ENCODE measurements at regions not wholly inside any gene's neighbourhood (a gene's known extent, or its start where the extent isn't known, plus 50 kb on each side); places are given as distances from the start of the nearest gene placed in this dataset.
"Not testable (repeated sequence)": the region's sequence is repeated elsewhere in the genome, so short reads cannot be mapped to it uniquely, and the experiment has no call there.

DNA sequence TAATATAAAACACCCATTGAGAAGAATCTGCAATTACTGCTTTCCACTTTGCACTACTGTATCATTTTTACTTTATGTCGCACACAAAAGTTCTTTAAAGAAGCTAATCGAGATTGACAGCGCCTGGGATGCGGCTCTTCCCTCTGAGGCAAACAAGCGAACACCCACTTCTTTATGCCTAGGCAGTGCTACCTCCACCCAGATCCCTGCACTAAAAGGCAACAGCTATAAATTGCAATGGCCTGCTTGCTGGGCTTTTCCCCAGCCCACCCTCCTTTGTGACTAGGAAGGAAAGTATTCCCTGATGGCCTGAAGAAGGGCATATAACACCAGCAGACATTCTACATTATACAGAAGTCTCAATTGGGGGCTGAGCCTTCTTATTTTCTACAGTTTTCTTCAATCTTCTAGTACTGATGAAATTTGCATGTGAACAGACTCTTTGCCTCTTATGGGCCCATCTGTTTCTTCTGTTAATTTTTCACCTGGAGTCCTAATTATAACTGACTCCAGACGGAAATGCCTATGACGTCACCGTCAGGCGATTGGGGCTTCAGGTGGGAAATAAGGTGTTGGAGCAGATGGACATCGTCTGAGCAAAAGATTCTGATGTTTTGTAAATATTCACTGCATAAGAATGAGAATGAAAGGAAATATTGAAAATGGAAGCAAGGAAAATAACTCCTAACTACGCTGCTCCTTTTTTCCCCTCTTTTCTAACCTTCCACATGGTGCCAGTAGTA lies 138.9 kb upstream of the DCC start:
- DNase-seq = no peak

- no peak for DNase-seq
Measured at GRCh38 chr18:52208646-52209045, 131.4 kb upstream of the DCC start.

GRCh38 chr18:52216109-52216508 lies 123.9 kb upstream of the DCC start:
- no peak for DNase-seq

- DNase-seq = no peak
Measured at GRCh38 chr18:52216666-52217065, 123.3 kb upstream of the DCC start.

DNA sequence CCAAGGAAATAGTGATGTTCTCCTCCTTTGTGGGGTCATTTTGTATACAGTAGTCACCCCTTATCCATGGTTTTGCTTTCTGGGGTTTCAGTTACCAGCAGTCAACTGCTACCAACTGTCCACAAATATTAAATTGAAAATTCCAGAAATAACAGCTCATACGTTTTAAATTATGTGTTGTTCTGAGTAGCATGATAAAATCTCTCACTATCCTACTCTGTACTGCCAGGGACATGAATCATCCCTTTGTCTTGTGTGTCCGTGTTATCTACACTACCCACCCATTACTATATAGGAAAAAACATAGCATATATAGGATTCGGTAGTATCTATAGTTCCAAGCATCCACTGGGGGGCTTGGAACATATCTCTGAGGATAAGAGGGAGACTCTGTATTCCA lies 120.9 kb upstream of the DCC start:
- DNase-seq = no peak

- no peak for DNase-seq
Measured at GRCh38 chr18:52220062-52220591, 119.9 kb upstream of the DCC start.

GRCh38 chr18:52222211-52222610 lies 117.8 kb upstream of the DCC start:
- DNase-seq = no peak

GRCh38 chr18:52227536-52227935 lies 112.5 kb upstream of the DCC start:
- no peak for DNase-seq

- no peak for DNase-seq
Measured at GRCh38 chr18:52228166-52228565, 111.8 kb upstream of the DCC start.

- DNase-seq = no peak
Measured at GRCh38 chr18:52236131-52236530, 103.9 kb upstream of the DCC start.

DNA sequence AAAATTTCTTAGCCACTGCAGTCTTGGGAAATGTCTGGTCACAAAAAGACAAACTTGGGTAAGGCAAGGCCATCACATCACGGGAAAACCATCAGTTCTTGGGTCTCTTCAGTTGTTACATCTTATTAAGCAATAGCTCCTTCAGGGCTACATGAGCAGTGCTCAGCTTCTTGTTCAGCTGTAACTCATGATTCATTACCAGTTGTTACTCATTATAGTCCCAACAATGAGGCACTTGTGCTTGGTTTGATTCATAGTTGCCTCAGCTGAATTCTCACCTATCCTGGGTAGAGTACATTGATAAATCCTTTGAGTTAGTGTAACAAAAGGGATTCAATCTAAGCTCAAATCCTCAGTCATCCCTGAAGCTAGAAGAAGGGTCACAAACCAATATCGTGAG lies 102.4 kb upstream of the DCC start:
- no peak for DNase-seq

- DNase-seq = no peak
Measured at GRCh38 chr18:52242711-52243110, 97.3 kb upstream of the DCC start.

DNA sequence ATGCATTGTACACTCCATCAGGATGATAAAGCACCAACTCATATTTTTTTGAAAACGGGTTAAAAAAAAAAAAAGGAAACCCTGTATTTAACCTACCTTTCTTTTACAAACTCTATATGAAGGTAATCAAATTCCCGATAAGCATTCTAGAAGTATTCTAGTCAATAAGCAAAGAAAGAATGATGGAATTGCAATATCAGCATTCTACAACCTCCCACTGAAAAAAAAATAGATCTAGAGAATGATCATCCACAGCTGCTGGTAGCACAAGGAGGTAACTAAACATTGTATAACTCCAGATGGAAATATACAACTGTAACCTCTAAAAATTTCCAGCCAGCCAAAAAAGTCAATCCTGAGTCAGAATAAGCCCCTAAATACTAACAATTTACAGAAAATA lies 95.3 kb upstream of the DCC start:
- DNase-seq = no peak

DNA sequence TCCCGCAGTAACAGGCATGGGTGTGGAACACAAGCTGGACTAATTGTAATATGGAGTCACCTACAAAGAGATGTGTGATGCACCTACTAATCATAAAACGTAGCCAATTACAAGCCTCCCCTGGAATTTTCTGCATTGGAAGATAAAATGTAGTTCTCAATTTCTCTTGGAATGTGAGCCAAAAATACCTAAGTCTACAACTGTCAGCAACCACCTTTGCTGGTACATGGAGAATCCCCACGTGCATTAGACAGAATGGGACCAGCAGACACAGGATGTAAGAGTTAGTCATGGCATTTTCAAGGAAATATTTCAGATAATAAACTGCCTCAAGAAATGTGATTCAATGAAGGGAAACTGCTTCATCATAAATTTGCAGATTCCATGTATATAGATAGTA lies 85.6 kb upstream of the DCC start:
- no peak for DNase-seq

DNA sequence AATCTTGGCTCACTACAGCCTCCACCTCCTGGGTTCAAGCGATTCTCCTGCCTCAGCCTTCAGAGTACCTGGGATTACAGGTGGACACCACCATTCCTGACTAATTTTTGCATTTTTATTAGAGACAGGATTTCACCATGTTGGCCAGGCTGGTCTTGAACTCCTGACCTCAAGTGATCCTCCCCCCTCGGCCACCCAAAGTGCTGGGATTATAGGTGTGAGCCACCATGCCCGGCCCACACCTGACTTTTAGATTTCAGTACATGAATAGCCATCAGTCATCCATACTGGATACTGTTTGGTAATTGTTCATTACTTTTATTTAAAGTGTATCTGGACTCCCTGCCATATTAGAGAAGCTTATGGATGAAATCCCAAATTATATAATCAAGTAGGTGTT lies 82.6 kb upstream of the DCC start:
- DNase-seq = not testable (repeated sequence)

DNA sequence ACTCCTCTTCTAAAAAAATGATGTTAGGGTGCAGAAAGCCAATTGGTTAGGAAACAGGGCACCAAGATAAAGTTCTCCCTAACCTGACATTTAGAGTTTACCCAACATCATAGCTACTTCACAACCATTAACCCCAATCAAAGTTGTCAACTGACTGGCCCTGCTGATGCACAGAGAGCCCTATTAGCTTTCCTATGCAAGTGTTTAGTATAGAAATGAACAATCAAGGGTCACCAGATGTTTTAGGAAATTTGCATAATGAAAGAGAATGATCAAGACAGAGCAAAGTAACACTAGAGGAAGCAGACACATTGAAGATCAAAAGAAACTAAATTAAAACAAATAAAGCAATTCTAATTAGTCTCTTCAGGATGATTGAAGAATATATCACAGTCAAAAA lies 64.2 kb upstream of the DCC start:
- no peak for DNase-seq

GRCh38 chr18:52277785-52278184 lies 62.2 kb upstream of the DCC start:
- no peak for DNase-seq

DNA sequence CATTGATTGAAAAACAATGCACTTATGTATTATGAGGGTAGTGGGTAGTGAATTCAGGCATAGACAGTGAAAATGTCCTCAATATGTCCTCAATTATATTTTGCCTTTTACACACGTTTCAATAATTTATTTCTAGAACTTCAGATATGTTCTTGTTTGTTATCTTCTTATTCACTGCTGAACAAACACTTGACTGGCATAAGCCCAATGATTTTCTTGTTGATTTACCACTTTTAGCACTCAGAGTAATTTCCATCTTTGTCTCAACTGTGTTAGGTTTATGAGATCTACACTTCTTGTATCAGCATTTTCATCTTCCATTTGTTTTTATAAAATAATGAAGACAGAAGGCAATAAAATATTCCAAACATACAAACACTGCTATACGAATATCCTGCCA lies 61.8 kb upstream of the DCC start:
- DNase-seq = no peak

- no peak for DNase-seq
Measured at GRCh38 chr18:52280702-52281101, 59.3 kb upstream of the DCC start.

- DNase-seq = no peak
Measured at GRCh38 chr18:52283927-52284326, 56.1 kb upstream of the DCC start.

DNA sequence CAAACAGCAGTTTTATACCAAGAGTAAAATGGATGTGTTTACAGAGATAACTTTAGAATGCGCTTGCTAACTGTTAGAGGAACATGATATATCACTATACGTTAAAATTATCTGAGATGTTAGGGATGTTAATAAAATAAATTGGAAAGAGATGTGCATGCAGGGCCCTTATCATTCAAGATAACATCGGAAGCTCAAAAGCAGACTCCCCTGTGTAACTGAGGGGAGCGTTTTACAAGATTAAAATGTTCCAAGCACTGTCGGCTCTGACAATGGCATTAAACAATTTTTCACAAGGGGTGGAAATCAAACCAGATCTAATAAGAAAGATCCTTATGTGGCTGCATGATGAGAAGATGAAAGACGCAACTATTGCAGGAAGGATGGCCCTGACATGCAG lies 53.3 kb upstream of the DCC start:
- no peak for DNase-seq

GRCh38 chr18:52287151-52287550 lies 52.8 kb upstream of the DCC start:
- no peak for DNase-seq

DNA sequence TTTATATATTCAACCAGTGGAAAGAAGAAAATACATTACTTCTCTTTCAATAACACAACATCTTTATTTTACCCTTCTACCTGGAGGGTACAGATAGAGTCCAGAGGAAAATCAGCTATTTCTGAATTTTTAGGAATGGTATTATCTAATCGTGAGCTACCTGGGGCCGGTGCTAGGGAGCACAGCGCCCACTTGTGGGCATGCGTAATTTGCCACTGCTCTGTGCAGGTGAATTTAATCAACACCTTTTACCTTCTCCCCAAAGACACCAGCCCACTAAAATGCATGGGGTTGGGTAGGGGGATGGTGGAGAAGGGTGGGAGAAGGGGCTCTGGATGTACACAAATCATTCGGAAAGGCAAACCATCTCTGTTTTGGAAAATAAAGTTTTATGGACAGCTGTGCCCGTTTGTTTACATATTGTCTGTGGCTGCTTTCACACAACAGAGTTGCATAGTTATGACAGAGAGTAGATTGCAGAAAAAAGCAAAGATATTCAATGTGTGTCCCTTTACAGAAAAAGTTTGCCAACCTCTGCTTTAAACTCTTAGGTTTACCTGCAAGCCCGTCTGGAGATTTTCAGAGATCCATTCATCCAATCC lies 51.5 kb upstream of the DCC start:
- peak; percentile 6 for DNase-seq

DNA sequence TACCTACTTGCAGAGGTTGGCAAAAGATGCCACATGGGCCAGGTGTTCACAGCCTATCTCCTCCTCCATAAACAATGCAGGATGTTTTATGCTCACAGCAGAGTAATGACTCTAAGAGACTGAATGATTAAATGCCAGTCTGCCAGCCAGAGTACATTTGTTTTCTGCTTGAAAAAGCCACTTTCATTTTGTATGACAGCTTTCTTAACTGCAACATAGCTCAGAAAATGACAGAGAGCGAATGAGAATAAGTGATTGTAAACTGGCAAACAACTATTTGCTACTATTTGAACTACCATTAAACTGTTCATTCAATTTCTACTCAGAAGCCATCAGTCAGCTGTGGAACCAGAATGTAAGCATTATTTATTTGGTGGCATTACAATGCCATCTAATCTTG lies 50.6 kb upstream of the DCC start:
- DNase-seq = no peak

All from right kidney (tissue), 1 donor.